GM18508 (cell line): ENCODE measurements at regions not wholly inside any gene's neighbourhood (a gene's known extent, or its start where the extent isn't known, plus 50 kb on each side); places are given as distances from the start of the nearest gene placed in this dataset.

Source experiments
- ATAC-seq: cut with Tn5 transposase; IDR thresholded peaks from one replicate; pipeline ENCODE4 v1.9.1; 2021; ENCODE audit warnings: moderate number of reproducible peaks; ENCODE audit not compliant: insufficient read depth, unreplicated experiment

DNA sequence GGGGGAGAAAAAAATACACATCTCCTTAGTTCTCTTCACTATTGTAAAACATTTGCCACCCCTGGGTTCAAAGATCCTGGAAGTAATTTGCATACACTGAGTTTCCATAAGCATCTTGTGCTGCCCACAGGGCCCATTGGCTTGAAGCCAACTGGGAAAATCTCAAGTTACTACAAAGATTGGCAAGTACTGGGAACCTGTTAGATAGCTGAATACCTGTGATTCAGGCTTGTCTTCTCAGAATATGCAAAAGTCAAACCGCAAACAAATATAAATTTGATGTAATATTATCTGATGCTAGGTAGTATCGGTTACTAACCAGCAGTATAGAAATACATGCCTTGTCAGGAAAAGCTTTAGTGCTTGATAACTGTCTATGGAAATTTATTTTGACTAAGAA lies 156.9 kb upstream of the FST start:
- no peak for ATAC-seq

DNA sequence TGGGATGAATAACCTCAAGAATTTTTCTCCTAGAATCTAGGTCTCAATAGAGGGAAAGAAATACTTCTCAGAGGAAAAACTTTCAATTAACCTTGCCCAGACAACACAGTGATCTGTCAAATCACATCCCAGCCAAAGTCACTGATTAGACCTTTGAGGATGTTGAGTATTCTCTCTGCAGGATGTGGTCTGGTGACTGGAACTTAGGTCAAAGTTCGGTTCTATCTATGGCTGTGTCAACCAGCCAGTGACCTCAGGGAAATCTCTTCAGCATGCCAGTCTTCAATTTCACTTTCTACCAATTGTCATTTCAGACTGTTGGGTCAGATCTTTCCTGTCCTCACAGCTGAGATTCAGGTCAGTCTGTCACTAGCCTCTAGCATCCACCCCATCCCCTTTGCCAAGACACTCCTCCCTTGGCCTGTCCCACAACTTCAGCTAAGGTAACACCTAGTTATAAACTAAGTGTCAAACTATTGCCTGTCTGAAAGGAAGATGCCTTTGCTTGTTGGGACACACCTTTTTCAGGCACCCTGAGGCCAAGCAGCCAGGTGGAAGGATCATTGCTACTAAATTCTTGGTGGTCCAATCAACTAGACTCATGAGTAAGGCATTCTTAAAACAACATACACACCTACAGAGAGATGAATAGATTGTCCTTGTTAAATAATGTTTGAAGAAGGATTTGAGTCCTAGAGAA lies 156.3 kb upstream of the FST start:
- ATAC-seq: peak; percentile 96

DNA sequence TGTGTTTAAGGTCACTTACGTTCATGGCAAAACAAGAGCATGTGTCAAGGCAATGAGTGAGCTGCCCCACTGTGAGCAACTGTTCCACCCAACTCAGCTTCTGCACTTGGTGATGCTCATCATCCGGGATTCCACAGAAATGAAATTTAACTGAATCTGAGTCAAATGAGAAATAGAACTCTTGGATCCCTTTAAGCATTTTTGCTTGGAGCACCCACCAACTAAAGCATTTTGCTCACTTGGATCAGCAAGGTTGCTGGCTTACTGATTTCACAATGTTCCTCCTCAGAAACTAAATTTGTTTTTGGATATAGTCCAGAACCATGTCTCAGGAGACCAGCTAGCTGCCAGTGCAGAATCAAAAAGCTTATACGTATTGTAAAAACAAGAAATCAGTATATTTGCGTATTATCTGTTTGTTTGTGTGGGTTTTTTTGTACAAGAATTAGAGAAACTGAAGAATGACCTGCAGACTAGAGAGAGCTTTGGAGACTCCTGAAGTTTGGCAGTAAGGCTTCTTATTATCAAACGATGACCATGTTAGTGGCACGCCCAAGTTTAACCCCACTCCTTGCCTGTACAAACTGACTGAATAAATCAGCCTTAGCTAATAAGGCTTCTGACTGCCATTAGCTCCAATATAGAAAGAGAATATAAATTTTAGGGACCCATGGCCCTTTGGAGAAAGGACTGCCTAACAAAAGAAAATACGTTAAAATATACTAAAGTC lies 153.8 kb upstream of the FST start:
- ATAC-seq: no peak

DNA sequence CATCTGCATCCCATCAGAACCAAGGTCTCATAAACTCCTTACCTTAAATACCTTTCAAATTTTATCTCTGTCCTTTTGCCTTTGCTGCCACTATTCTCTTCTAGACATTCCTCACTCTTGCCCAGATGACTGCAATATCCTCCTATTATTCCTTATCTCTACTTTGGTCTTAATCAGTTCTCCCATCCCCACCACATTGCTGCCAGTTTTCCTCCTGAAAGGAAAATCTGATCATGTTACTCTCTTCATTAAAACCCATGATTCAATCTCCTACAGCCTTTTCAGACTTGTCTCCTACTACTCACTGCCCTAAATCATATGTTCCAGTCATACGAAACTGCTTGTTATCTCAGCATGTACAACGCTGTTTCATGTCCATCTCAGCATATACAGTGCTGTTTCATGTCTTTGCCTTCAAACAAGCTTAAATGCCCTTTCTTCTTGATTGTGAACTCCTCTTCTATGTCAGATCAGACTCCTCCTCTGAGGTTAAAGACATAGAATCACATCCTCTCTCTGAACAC lies 152.6 kb upstream of the FST start:
- ATAC-seq: no peak

DNA sequence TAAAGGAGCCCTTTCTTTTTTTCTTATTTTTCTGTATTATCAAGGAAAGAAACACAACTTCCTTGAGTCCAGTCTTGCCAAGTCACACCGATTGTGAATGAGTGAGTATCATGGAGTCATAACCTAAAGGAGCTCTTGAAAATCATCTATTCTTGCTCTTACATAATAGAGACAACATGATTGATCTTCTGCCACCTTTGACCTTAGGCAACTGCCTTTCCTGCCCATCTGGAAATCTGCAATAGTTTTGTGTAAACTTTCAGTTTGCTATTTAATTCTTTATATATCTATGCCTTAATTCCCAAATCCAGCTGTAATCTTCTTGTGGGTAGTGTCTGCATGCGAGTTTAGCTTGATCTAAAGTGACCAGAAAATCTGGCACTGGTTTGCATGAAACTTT lies 149.9 kb upstream of the FST start:
- no peak for ATAC-seq

DNA sequence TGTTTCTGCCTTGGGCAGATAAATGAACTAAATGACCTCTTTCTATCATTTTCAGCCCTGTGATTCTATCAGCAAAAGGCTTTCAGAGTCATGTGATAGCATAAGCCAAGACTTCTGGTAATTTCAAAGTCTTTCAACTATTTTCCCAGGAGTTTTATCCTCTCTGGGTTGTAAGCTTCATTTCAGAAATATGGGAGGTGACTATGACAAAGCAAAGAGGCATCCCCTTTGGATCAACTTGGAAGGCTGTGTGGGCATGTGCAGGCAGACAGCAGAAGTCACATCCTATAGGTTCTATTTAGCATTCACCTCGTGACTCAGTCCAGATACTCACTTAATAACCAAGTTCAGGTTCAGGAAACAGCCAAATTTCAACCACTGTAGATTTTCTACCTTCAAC lies 149.0 kb upstream of the FST start:
- no peak for ATAC-seq

DNA sequence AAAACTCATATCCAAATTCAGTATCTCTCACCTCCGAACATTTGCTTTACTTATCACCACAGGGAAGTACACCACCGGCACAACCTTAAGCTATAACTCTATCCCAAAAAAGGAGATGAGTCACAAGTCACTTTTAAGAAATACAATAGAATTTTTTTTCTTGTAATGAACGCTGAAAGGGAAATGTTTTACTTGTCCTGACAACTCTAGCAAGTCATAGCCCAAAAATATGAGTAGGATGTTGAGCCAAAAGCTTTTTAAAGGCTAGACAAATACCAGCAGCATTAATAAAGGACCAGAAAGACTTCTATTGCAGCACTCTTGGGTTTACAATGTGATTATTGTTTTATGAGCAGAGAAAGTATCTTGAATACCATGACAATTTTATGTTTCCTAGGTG lies 147.3 kb upstream of the FST start:
- no peak for ATAC-seq

DNA sequence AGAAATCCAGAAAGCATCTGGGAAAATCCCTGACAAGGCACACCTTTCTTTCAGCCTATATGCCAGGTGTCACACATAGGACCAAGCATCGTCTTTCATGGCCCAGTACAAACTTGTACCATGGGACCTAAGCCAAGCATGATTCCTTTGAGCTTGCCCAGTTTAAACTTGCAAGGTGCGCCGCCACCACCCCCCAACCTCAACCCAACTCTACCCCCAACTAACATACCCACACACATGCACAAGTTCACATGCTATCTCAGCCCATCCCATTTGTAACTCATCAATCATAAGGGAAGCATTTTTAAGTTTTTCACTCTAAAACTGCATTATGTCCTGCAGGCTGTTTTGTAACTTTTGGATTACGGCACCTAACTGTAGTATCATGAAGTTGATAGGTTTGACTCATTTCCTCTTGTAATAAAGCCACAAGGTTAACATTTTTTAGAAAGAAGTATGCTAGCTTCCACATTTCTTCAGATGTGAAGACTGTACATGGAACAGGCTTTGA lies 145.9 kb upstream of the FST start:
- ATAC-seq: no peak

DNA sequence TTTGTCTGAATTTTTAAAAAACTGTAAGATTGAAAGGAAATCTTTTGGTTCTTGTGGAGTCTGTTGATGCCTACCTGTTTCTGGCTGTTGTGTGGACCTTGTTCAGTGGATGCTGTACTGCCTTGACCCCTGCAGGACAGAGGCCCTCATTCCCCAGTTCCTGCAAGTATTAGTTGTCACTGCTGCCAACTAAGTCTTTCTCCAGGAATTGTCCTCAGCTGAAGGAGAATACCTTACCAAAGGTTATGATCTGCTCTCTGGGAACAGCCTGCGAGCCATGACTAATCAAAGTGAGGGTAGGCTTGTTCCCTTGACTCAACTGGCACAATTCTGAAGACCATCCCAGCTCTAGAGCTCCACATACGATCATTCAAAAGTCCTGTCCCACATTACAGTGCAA lies 145.3 kb upstream of the FST start:
- no peak for ATAC-seq

DNA sequence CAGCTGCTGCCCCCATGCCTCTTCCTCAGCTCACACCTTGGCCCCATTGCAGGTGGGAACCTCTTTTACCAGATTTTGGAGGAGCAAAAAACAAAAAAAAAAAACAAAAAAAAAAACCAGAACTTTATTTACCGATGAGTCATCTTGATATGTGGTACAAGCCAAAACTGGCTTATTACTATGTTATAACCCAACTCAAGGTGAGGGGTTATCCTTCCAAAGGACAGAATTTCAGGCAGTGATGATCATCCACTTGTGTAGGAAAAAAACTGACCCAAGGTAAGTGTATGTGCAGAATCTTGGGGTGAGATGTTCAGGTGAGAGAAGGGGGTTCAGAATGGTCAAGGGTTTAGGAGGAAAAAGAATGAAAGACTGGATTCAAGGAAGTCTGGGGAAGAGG lies 142.6 kb upstream of the FST start:
- no peak for ATAC-seq

DNA sequence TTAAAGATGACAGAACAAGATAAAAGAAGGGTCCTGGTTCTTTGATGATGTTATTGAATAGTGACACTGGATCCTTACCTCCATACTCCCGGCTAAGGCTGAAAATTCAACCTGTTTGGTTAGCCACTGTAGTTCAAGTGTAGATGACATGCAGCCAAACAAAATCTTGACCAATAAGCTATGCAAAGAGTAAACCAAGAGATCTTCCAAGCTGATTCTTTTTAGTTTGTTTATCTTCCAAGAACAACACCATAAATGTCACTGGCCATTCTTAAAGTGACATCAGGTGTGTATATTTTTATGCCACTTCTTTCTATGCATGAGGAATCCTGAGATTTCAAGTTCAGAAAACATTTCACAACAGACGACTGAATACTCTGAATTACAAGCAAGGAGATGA lies 141.5 kb upstream of the FST start:
- no peak for ATAC-seq

DNA sequence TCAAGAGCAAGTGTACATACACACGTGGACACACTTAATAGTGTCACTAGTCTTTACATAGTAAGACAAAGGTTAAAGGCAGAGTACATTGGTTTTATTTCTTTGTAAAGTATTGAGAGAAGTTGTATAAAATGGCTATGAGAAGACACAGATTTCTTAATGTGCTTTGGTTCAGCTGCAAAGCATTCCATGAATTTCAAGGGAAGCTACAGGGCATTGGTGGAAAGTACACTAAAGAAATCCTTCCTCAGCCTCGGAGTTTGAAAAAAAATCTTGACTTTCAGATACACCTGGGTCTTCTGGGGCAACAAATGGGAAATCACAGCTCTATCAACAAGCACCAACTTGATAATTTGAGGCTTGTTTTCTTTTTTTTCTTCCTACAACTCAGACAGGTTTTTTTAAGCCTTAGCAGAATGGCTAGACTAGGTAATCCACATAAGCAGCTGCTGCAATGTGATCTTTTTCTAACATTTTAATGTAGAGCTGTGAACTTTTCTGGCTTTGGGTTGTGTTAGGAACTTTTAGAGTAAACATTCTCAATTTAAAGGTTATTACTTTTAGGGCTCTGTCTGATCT lies 140.4 kb upstream of the FST start:
- ATAC-seq: no peak

DNA sequence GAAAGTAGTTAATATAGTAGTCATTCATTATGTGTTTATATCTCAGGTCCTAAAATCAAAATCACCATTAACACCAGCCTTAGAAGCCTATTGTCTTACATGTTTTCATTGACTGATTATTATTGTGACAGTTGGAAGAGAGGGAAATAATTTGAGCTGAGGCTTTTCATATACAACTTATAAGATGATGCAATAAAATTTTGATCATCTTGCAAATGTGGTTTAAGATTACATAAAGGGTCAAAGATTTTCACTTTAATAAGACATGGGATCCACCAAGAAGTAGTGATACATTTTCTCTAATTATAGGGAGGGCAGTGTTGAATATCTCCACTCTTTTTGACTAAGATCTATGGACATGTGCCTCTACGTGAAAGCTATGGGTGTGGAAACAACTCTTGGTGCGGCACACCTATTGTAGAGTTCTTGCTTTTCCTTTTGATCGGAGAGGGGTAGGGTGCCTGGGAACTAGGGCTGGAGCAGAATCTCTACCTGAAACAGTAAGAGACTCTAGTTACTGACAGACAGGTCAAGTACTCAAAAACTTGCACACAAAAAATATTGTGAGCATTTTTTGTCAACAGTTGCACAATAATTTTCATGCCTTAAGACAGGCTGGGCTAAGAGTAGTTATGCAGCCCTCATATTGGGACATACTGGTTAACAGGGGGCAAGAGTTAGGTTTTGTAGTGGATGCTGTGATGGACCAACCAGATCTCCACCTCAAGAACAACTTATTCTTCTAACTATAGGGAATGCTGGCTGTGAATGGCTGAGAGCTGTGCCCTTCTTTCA lies 139.3 kb upstream of the FST start:
- no peak for ATAC-seq

DNA sequence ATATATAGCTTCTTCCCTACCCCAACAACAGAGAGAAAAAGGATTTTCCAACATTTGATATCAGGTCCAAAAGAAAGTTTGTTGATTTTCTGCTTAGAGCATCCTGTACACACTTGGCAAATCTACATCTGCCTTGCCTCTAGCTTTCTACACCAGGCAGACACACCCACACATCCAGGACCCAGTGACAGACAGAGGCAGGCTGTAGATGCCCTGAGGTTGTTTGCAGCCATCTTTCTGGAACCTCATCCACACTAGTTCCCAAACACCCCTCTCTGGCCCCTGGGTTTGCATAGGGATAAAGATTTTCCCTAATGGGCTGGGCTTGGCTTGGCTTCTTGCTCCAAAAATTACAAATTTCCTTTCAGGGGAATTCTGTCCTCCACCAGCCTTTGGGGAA lies 138.2 kb upstream of the FST start:
- no peak for ATAC-seq

DNA sequence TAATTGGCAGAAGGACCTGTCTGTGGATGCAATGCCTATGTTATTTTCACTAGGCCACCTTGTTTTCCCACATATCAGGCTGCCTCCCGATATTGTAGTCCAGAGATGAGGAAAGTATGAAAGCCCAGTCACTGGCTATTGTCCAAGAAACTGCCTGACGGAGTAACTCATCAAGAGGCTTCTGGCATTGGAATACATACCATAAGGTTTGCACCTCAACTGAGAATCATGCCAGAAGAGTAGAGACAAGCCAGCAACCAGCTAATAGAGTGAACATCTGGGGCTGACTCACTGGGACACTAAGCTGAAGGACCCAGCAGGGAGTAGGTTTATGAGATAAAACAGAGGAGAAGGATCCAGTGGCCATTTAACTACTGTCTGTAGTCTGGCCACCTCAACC lies 137.2 kb upstream of the FST start:
- ATAC-seq: no peak

DNA sequence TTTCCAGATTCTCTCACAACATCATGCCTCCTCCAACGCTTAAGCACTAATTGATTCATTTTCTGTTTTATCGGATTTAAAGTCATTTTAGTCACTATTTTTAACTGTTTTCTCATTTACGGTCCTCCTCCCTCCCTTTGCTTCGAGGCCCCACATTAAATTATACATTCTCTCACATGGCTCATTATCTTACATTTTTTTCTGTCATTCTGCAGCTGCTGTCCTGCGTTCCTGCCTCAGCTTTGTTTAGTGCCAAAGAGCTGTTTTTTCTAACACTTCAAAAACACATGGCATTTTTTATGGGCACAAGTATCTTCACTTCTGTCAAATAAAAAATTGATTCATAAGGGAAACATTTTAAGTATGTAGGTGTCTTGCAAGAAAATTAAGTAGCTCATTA lies 130.1 kb upstream of the FST start:
- ATAC-seq: no peak

DNA sequence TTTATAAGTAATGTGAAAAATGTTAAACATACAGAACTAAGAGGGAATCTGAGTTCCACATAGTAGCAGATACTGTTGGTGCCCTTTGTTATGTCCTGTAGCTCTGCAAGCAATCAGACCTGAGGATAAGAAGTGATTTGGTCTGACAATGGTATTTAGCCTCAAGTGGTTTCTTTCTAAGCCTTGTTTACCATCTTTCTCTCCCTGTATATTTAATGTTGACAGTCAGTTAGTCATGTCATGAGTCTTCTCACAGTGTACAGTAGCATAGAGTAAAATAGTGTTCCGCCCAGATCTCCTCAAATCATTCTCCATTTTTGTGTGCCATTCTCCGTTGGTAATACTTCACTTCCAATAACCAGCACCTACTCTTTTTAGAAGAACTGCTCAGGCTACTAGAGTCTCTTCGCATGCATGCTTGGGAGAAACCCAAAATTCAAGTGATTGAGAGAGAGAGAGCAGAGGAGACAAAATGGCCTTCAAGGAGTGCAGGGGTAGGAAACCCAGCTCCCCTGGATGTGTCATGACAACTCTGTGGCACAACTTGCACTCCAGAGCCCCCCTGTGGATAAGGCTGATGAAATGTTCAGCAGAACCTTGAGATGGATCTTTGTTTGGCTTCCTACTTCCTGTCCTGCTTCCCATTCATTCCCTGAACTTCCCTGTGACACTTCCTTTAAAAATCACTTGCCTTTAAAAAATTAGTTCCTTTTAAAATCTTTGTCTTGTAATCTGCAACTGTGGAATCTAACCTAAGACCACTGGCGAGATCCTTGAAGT lies 129.2 kb upstream of the FST start:
- ATAC-seq: no peak

DNA sequence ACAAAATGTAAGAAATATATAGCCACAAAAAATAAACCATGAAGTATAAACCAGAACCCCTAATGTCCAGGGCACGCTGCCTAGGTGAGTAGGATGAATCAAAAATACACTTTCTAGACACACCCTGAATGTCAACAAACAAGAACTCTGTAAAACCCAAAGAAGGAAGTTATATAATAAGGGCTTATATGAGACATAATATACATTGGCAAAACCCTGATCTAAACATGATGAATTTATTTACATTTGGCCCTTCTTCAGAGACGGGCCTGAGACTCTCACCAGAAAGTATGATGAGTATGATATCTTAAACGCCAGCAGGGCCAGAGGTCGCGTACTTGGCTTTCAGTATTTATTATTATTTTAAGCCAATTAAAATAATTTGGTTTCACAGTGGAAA lies 125.1 kb upstream of the FST start:
- ATAC-seq: no peak

DNA sequence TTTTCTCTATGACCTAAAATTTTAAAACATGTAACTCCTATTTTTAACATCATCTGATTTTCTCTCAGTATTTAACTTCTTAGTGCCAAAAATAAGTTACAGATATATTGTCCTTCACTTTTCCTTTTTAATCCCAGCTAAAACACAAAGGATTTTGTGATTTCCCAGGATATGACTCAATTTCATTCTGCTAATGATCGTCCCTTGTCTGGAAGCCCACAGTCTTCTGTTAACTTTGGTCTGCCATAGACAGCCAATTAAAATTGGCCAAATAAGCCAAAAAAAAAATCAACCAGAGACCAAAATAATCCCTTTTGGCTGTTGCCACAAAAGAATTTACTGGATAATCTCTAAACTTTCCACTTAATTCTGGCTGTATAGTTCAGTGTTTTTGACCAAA lies 124.5 kb upstream of the FST start:
- no peak for ATAC-seq

DNA sequence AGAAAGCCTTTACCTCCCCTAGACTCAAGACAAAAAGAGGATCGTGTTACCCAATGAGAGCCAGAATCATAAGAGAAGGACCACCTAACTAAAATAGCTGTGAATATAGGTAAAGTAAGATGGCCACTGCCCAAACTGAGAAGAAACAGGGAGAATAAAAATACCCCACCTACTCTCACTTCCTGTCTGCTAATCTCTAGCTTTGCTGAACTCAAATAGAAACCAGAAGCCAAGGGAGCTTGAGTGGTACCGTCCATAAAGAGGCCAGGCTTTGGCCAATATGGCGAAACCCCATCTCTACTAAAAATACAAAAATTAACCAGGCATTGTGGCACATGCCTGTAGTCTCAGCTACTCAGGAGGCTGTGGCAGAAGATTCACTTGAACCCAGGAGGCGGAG lies 123.0 kb upstream of the FST start:
- peak; percentile 81 for ATAC-seq
